ENCODE measurements at regions not wholly inside any gene's neighbourhood (a gene's known extent, or its start where the extent isn't known, plus 50 kb on each side); places are given as distances from the start of the nearest gene placed in this dataset.

- Histone ChIP-seq H3K23ac (ENCODE audit: low read length) (no peak overlapping the region), H4K12ac (ENCODE audit: low read depth, low read length) (no peak overlapping the region), H2BK5ac (ENCODE audit: low read depth, low read length, poor library complexity) (no peak overlapping the region), H3K9me3 (ENCODE audit: insufficient read depth, low read depth, low read length) (no peaks in the 10 kb centered on the region), H2BK120ac (ENCODE audit: insufficient read depth, low read length, poor library complexity) (no peak overlapping the region), H2AFZ (ENCODE audit: insufficient read depth, low read length, poor library complexity) (no peak overlapping the region), H3K9ac (ENCODE audit: low read length) (no peak overlapping the region), H3K18ac (ENCODE audit: low read length) (no peak overlapping the region), H3K4me3 (ENCODE audit: low read depth, low read length) (no peak overlapping the region), H4K91ac (ENCODE audit: low read depth, low read length) (no peak overlapping the region), H3K27ac (ENCODE audit: low read depth, low read length) (no peak overlapping the region), H3K79me2 (ENCODE audit: control insufficient read depth, insufficient read depth, low read length, poor library complexity) (no peaks in the 10 kb centered on the region), H3K4me2 (ENCODE audit: low read length) (no peak overlapping the region), H3K4ac (ENCODE audit: low read depth, low read length) (no peak overlapping the region), H3K14ac (ENCODE audit: low read length) (no peak overlapping the region), H3K4me1 (ENCODE audit: control insufficient read depth in 1 of 2, insufficient read depth in 2 of 2, low read length in 2 of 2) (no peaks in the 10 kb centered on the region), H3K27me3 (ENCODE audit: insufficient read depth, low read length) (no peaks in the 10 kb centered on the region), H4K8ac (ENCODE audit: low read depth, low read length) (no peak overlapping the region), H2BK12ac (ENCODE audit: low read length) (no peak overlapping the region), H2AK5ac (ENCODE audit: low read length) (no peak overlapping the region), H3K36me3 (ENCODE audit: control insufficient read depth in 1 of 2, insufficient read depth in 2 of 2, low read length in 2 of 2) (no peaks in the 10 kb centered on the region), H3K79me1 (ENCODE audit: low read length) (no peaks in the 10 kb centered on the region)
- no peak for DNase-seq
- no CpG with 5 or more reads among the region's 1 CpG for WGBS (ENCODE audit: extremely low coverage, insufficient coverage, insufficient read length)
Measured at GRCh38 chr3:117558681-117559080, 849.1 kb downstream of the TUSC7 start.

DNA sequence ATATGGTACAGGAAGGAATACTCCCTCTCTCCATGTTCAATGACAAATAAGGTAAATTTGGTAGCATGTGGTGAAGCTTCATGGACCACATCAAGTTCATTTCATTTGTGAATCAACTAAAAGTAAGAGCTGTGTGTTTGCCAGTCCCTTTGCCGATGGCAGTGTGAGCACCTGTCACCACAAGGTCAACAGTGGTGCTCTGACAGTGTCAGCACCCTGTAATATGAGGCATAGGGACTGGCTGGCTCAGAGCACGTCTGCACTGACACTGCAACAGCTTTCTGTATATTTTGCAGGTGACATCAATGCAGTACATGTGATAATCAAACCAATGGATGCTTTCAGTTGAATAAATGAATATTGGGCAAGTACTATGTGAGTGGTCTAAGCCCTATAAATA is 852.4 kb downstream of the TUSC7 start:
- no peak overlapping the region for H3K18ac ChIP-seq (ENCODE audit: low read length)
- WGBS (ENCODE audit: extremely low coverage, insufficient coverage, insufficient read length): no CpG with 5 or more reads among the region's 2 CpGs
- H3K4me3 ChIP-seq (ENCODE audit: low read depth, low read length): no peak overlapping the region
- H3K27me3 ChIP-seq (ENCODE audit: insufficient read depth, low read length): no peaks in the 10 kb centered on the region
- no peak overlapping the region for H4K91ac ChIP-seq (ENCODE audit: low read depth, low read length)
- no peaks in the 10 kb centered on the region for H3K79me2 ChIP-seq (ENCODE audit: control insufficient read depth, insufficient read depth, low read length, poor library complexity)
- no peak overlapping the region for H2AFZ ChIP-seq (ENCODE audit: insufficient read depth, low read length, poor library complexity)
- no peak overlapping the region for H4K12ac ChIP-seq (ENCODE audit: low read depth, low read length)
- DNase-seq: no peak
- H3K9ac ChIP-seq (ENCODE audit: low read length): no peak overlapping the region
- H4K8ac ChIP-seq (ENCODE audit: low read depth, low read length): no peak overlapping the region
- no peak overlapping the region for H3K14ac ChIP-seq (ENCODE audit: low read length)
- H2BK120ac ChIP-seq (ENCODE audit: insufficient read depth, low read length, poor library complexity): no peak overlapping the region
- no peaks in the 10 kb centered on the region for H3K9me3 ChIP-seq (ENCODE audit: insufficient read depth, low read depth, low read length)
- no peak overlapping the region for H2BK12ac ChIP-seq (ENCODE audit: low read length)
- no peak overlapping the region for H2BK5ac ChIP-seq (ENCODE audit: low read depth, low read length, poor library complexity)
- no peaks in the 10 kb centered on the region for H3K36me3 ChIP-seq (ENCODE audit: control insufficient read depth in 1 of 2, insufficient read depth in 2 of 2, low read length in 2 of 2)
- no peak overlapping the region for H3K23ac ChIP-seq (ENCODE audit: low read length)
- no peak overlapping the region for H3K27ac ChIP-seq (ENCODE audit: low read depth, low read length)
- no peak overlapping the region for H3K4me2 ChIP-seq (ENCODE audit: low read length)
- no peaks in the 10 kb centered on the region for H3K4me1 ChIP-seq (ENCODE audit: control insufficient read depth in 1 of 2, insufficient read depth in 2 of 2, low read length in 2 of 2)
- no peaks in the 10 kb centered on the region for H3K79me1 ChIP-seq (ENCODE audit: low read length)
- no peak overlapping the region for H3K4ac ChIP-seq (ENCODE audit: low read depth, low read length)
- H2AK5ac ChIP-seq (ENCODE audit: low read length): no peak overlapping the region

DNA sequence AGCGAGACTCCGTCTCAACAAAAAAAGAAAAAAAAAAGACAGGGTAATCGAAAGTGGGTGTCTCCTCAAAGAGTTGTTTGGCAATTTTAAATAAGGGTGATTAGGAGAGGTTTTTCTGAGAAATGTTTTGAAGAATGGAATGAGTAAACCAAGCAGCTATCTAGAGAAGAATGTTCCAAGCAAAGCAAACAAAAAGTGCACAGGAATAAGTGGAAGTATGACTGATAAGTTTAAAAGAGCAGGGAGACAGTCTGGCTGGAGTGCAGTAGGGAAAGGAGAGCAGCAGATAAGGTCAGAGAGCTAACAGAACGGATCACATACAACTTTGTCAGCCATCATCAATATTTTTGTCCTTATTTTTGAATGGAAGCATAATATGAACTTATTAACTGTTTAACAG is 853.5 kb downstream of the TUSC7 start:
- H2BK120ac ChIP-seq (ENCODE audit: insufficient read depth, low read length, poor library complexity): no peak overlapping the region
- no peak overlapping the region for H3K4me2 ChIP-seq (ENCODE audit: low read length)
- H3K4me1 ChIP-seq (ENCODE audit: control insufficient read depth in 1 of 2, insufficient read depth in 2 of 2, low read length in 2 of 2): no peaks in the 10 kb centered on the region
- H3K27ac ChIP-seq (ENCODE audit: low read depth, low read length): no peak overlapping the region
- no peak overlapping the region for H3K23ac ChIP-seq (ENCODE audit: low read length)
- H4K12ac ChIP-seq (ENCODE audit: low read depth, low read length): no peak overlapping the region
- H3K27me3 ChIP-seq (ENCODE audit: insufficient read depth, low read length): no peaks in the 10 kb centered on the region
- H2AK5ac ChIP-seq (ENCODE audit: low read length): no peak overlapping the region
- no peak for DNase-seq
- H4K91ac ChIP-seq (ENCODE audit: low read depth, low read length): no peak overlapping the region
- no peak overlapping the region for H3K4ac ChIP-seq (ENCODE audit: low read depth, low read length)
- no peak overlapping the region for H2BK12ac ChIP-seq (ENCODE audit: low read length)
- no peak overlapping the region for H2BK5ac ChIP-seq (ENCODE audit: low read depth, low read length, poor library complexity)
- H3K9ac ChIP-seq (ENCODE audit: low read length): no peak overlapping the region
- H3K18ac ChIP-seq (ENCODE audit: low read length): no peak overlapping the region
- H3K36me3 ChIP-seq (ENCODE audit: control insufficient read depth in 1 of 2, insufficient read depth in 2 of 2, low read length in 2 of 2): no peaks in the 10 kb centered on the region
- no peak overlapping the region for H4K8ac ChIP-seq (ENCODE audit: low read depth, low read length)
- no peak overlapping the region for H3K14ac ChIP-seq (ENCODE audit: low read length)
- H2AFZ ChIP-seq (ENCODE audit: insufficient read depth, low read length, poor library complexity): no peak overlapping the region
- no peaks in the 10 kb centered on the region for H3K79me2 ChIP-seq (ENCODE audit: control insufficient read depth, insufficient read depth, low read length, poor library complexity)
- H3K9me3 ChIP-seq (ENCODE audit: insufficient read depth, low read depth, low read length): no peaks in the 10 kb centered on the region
- H3K79me1 ChIP-seq (ENCODE audit: low read length): no peaks in the 10 kb centered on the region
- no CpG with 5 or more reads among the region's 4 CpGs for WGBS (ENCODE audit: extremely low coverage, insufficient coverage, insufficient read length)
- H3K4me3 ChIP-seq (ENCODE audit: low read depth, low read length): no peak overlapping the region

DNA sequence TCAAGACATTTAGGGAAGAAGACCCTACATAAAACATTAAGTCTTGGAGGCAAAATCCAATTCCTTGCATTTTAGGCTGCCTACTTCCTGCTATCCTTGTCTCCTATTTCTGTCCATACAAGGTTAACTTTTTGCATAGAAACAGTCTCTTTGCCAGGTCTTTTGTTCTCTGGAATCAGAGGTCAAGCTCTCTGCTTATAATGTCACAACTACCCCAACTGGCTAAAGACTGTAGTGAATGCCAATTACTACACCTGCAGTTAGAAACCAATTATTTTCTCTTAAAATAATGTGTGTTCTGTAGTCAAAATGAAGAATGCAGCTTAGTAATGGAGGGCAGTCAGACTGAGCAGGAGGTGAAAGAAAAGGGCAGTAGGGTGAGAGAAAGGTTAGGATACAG is 856.2 kb downstream of the TUSC7 start:
- H4K8ac ChIP-seq (ENCODE audit: low read depth, low read length): no peak overlapping the region
- H3K4me2 ChIP-seq (ENCODE audit: low read length): no peak overlapping the region
- no peaks in the 10 kb centered on the region for H3K4me1 ChIP-seq (ENCODE audit: control insufficient read depth in 1 of 2, insufficient read depth in 2 of 2, low read length in 2 of 2)
- H3K4ac ChIP-seq (ENCODE audit: low read depth, low read length): no peak overlapping the region
- no peak overlapping the region for H3K9ac ChIP-seq (ENCODE audit: low read length)
- no peak overlapping the region for H2AK5ac ChIP-seq (ENCODE audit: low read length)
- no peak overlapping the region for H3K23ac ChIP-seq (ENCODE audit: low read length)
- H3K79me1 ChIP-seq (ENCODE audit: low read length): no peaks in the 10 kb centered on the region
- no peak for DNase-seq
- no peak overlapping the region for H3K4me3 ChIP-seq (ENCODE audit: low read depth, low read length)
- no peaks in the 10 kb centered on the region for H3K36me3 ChIP-seq (ENCODE audit: control insufficient read depth in 1 of 2, insufficient read depth in 2 of 2, low read length in 2 of 2)
- no peak overlapping the region for H3K14ac ChIP-seq (ENCODE audit: low read length)
- H3K18ac ChIP-seq (ENCODE audit: low read length): no peak overlapping the region
- H2AFZ ChIP-seq (ENCODE audit: insufficient read depth, low read length, poor library complexity): no peak overlapping the region
- H3K27me3 ChIP-seq (ENCODE audit: insufficient read depth, low read length): no peaks in the 10 kb centered on the region
- H4K12ac ChIP-seq (ENCODE audit: low read depth, low read length): no peak overlapping the region
- H3K9me3 ChIP-seq (ENCODE audit: insufficient read depth, low read depth, low read length): no peaks in the 10 kb centered on the region
- H3K27ac ChIP-seq (ENCODE audit: low read depth, low read length): no peak overlapping the region
- H2BK5ac ChIP-seq (ENCODE audit: low read depth, low read length, poor library complexity): no peak overlapping the region
- no peaks in the 10 kb centered on the region for H3K79me2 ChIP-seq (ENCODE audit: control insufficient read depth, insufficient read depth, low read length, poor library complexity)
- no peak overlapping the region for H2BK120ac ChIP-seq (ENCODE audit: insufficient read depth, low read length, poor library complexity)
- H4K91ac ChIP-seq (ENCODE audit: low read depth, low read length): no peak overlapping the region
- no peak overlapping the region for H2BK12ac ChIP-seq (ENCODE audit: low read length)

DNA sequence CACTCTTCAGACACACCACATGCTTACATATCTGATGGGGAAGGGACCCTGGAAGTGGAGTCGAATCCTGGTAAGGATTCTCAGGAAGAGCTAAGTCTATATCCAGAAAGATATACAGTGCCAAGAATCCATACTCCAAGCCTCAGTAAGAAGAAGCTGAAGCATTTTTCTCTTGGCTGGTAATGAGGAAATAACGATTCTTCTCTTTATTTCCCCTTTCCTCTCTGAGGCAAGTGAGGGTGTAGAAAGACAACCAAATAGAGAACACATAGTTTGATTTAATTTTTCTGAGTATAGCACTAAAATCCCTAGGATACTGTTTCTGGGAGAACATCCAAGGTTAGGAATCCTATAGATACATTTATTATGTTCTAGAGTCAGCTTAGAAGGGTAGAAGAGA is 857.3 kb downstream of the TUSC7 start:
- H2AFZ ChIP-seq (ENCODE audit: insufficient read depth, low read length, poor library complexity): no peak overlapping the region
- H3K4ac ChIP-seq (ENCODE audit: low read depth, low read length): no peak overlapping the region
- no peaks in the 10 kb centered on the region for H3K36me3 ChIP-seq (ENCODE audit: control insufficient read depth in 1 of 2, insufficient read depth in 2 of 2, low read length in 2 of 2)
- no peaks in the 10 kb centered on the region for H3K79me1 ChIP-seq (ENCODE audit: low read length)
- WGBS (ENCODE audit: extremely low coverage, insufficient coverage, insufficient read length): no CpG with 5 or more reads among the region's 2 CpGs
- no peaks in the 10 kb centered on the region for H3K27me3 ChIP-seq (ENCODE audit: insufficient read depth, low read length)
- H4K8ac ChIP-seq (ENCODE audit: low read depth, low read length): no peak overlapping the region
- H3K14ac ChIP-seq (ENCODE audit: low read length): no peak overlapping the region
- no peak overlapping the region for H2BK5ac ChIP-seq (ENCODE audit: low read depth, low read length, poor library complexity)
- H3K4me1 ChIP-seq (ENCODE audit: control insufficient read depth in 1 of 2, insufficient read depth in 2 of 2, low read length in 2 of 2): no peaks in the 10 kb centered on the region
- no peak overlapping the region for H4K12ac ChIP-seq (ENCODE audit: low read depth, low read length)
- H3K23ac ChIP-seq (ENCODE audit: low read length): no peak overlapping the region
- no peaks in the 10 kb centered on the region for H3K9me3 ChIP-seq (ENCODE audit: insufficient read depth, low read depth, low read length)
- H3K27ac ChIP-seq (ENCODE audit: low read depth, low read length): no peak overlapping the region
- H2BK12ac ChIP-seq (ENCODE audit: low read length): no peak overlapping the region
- H3K4me2 ChIP-seq (ENCODE audit: low read length): no peak overlapping the region
- no peak overlapping the region for H3K4me3 ChIP-seq (ENCODE audit: low read depth, low read length)
- H3K18ac ChIP-seq (ENCODE audit: low read length): no peak overlapping the region
- no peak overlapping the region for H3K9ac ChIP-seq (ENCODE audit: low read length)
- H2BK120ac ChIP-seq (ENCODE audit: insufficient read depth, low read length, poor library complexity): no peak overlapping the region
- no peak for DNase-seq
- no peak overlapping the region for H2AK5ac ChIP-seq (ENCODE audit: low read length)
- H4K91ac ChIP-seq (ENCODE audit: low read depth, low read length): no peak overlapping the region
- H3K79me2 ChIP-seq (ENCODE audit: control insufficient read depth, insufficient read depth, low read length, poor library complexity): no peaks in the 10 kb centered on the region

All from trophoblast cell (in vitro differentiated cells and primary cell).